ENCODE measurements at regions not wholly inside any gene's neighbourhood (a gene's known extent, or its start where the extent isn't known, plus 50 kb on each side); places are given as distances from the start of the nearest gene placed in this dataset.

DNA sequence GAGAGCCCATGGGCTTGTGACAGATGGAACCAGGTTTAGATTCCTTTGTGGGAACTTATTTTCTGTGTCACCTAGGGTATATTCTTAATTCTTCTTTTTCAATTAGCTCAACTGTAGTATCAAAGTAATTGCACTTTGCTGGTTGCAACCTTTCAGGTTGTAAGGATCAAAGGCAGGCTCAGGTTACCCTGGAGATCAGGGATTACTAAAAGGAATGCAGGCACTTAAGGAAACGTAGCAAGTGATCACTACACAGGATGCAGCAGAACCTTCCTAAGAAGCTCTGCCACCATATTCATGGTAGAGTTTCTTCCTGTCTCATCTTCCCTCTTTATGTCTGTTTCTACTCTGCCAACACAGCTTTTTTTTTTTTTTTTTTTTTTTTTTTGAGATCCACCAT lies 133.2 kb upstream of the JAG1 start:
- no peak for DNase-seq

GRCh38 chr20:10812759-10813327 lies 139.0 kb upstream of the JAG1 start:
- no peak for DNase-seq

GRCh38 chr20:10823585-10823984 lies 149.8 kb upstream of the JAG1 start:
- DNase-seq, result no peak

DNA sequence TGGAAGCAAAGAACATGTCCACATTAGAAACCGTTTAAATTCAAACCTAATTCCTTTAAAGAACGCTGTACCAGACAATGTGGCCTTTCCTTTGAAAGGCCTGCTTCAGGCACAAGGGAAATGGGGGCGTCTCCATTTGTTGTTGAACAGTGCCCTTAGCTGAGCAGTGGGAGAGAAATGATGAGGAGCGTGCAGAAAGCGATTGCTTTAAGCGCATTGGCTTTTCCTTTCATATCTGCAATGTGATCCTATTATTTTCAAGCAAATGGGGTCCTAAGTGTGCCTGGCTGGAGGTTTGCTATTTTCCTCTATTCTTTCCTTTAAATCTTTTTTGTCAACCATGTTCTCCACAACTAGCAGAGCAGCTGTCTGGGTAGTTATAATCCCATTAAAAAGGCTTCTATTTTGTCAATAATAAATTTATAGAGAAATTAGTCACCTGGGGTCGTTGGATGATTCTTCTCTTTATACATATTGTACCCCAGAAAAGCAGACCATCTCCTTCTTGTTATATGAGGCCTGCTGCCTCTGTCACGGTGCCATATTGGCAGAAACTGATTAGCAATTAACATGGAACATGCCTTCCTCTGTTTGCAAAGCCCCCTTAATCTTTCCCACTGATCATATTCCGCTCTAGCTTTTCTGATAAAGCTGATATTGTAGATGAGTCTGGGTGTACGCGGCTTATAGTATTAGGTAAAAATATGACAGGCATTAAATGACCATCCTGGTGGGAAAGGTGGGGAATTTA lies 151.1 kb upstream of the JAG1 start:
- no peak for DNase-seq

- no peak for DNase-seq
These were observed 152.3 kb upstream of the JAG1 start for GRCh38 chr20:10826111-10826510.

DNA sequence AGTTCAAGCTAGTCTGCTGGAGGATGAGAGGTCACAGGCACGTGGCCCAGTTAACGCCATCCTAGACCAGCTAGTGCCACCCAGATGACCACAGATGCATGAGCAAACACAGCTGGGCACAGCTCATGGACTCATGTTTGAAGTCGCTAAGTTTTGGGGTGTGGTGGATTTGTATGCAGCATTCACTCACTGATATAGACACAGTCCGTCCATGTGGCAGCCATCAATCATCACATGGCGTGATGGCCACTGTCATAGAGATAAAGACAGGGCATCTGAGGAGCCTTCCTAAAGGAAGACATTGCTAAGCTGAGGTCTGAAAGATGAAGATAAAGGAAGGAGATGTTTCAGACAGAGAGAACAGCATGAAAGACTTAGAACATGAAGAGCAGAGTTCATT lies 154.4 kb upstream of the JAG1 start:
- no peak for DNase-seq

DNA sequence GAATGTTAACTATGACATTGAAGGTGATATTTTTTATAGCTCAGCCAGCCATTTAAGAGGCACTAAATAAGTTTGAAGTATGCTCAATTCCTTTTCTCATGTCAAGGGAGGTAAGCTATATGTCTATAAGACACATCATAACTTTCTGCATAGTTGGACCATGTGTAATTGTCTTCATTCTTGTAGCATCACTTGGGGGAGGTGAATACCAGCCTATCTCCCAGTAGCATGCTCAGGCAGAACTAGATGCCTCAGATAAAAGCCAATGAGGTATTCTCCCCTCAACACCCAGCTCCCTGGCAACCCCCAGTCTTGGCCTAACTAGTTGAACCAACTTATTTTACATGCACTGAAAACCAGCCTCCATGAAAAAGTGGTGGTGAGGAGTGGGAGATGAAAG lies 158.3 kb upstream of the JAG1 start:
- no peak for DNase-seq

DNA sequence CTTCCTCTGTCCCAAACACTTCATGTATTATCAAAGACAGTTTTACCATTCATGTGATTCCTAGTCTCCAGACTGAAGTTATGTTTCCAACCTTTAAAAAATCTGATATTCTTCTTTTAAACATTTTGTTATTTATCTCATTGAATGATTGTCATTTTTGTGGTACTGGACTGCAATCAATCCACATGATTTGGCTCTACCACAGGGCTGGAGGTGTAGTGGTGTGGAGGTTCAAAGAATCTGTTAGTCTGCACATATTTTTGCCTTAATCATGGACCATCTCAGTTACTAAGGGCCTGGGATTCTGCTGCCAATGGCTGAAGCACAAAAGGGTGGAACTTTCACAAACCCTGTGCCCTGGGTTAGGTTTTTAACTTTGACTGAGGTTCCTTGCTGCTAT lies 164.1 kb upstream of the JAG1 start:
- no peak for DNase-seq

DNA sequence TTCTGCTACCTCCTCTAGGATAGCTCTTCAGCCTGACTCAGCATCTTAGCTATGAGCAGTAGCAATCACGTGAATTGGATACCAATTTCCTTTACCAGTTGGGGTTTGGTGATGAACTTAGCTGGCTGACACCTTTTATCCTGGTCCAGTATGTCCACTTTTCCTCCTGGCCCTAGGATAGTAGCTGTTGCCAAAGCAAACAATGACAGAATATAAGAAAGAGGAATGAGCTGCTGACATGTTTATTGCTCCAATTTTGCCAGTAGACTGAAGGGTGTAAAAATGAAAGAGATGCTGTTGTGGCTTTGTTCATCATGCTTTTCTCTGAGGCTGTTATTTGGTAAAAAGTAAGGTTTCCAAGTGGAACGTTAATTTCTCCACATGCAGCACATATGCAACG lies 168.3 kb upstream of the JAG1 start:
- no peak for DNase-seq

DNA sequence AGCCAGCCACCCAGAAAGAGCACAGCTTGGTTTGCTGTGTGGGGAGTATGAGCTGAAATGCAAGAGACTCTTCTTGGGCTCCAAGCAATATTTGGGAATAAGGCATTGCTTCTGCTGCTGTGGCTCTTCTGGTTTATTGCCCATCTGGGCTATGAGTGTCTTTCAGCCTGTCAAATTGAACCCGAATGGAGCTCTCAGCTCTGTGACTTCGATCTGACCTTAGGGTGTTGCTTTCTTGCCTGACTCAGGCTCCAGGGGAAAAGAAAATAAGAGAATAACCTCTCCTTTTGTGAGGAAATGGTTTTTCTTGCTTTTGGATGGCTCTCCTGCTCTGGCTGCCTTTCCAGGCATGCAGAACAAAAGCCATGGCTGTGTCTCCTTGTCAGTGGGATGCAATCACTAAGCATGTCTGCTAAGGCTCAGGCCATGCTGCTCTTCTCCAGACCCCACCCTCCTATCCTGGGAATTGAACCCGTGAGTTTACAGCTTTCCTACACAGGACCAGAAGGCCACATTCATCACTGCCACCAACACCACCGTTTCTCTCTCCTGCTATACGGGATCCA lies 169.4 kb upstream of the JAG1 start:
- no peak for DNase-seq

DNA sequence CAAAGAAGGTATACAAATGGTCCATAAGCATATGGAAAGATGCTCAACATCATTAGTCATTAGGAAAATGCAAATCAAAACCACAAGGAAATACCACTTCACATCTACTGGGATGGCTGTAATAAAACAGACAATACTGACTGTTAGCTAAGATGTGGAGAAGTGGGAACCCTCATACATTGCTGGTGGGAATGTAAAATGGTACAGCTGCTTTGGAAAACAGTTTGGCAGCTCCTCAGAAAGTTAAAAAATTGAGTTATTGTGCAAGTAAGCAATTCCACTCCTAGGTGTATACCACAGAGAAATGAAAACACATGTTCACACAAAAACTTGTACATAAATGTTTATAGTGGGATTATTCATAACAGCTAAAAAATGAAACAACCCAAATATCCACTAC lies 173.0 kb upstream of the JAG1 start:
- no peak for DNase-seq

- DNase-seq, result no peak
These were observed 175.1 kb upstream of the JAG1 start for GRCh38 chr20:10848810-10849370.

- DNase-seq, result no peak
These were observed 179.4 kb upstream of the JAG1 start for GRCh38 chr20:10853176-10853575.

DNA sequence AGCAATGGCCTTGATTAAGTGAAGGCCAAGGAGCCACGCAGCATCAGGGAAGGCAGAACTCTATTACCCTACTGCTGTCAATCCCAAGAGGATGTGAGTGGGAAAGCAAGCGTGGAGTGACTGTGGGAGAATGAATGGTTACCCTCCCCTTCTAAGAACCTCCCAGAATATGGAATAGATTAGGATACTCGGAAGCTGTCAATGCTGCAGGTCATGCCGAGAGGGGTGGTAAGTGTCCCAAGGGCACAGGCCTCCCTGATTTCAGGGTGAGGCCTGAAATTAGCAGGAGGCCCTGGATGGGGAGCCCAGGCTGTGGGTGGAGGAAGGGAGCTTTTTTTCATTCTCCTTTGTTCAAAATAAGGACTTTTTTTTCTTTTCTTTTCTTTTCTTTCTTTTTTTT lies 179.9 kb upstream of the JAG1 start:
- no peak for DNase-seq

- DNase-seq, result no peak
These were observed 181.2 kb upstream of the JAG1 start for GRCh38 chr20:10854976-10855375.

GRCh38 chr20:10855778-10856177 lies 182.0 kb upstream of the JAG1 start:
- DNase-seq, result no peak

- no peak for DNase-seq
These were observed 182.6 kb upstream of the JAG1 start for GRCh38 chr20:10856237-10857015.

DNA sequence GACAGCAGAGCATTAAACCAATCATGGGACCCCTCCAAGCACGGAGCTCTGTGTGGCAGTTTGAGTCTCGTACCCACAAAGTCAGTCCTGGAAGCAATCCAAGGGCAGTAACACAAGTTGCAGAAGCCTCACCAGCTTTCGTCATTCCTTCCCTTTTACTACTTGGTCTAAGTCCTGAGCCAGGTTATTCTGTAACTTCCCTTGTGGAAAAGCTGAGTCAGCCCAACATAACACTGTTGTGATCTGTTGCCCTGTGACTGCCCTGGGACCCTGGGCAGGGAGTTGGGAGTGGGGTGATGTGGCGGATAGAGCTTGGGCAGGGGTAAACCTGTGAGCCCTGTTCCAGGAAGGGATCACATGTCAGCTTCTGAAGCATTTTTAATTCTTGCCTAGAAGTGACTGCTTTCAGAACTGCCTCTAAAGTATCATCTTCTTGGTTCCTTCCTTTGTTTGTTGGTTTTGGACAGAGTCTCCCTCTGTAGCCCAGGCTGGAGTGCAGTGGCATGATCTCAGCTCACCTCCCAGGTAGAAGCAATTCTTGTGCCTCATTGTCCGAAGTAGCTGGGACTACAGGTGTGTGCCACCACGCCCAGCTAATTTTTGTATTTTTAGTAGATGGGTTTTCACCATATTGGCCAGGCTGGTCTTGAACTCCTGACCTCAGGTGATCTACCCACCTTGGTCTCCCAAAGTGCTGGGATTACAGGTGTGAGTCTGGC lies 183.7 kb upstream of the JAG1 start:
- peak; percentile 94 for DNase-seq

GRCh38 chr20:10861090-10861489 lies 187.3 kb upstream of the JAG1 start:
- DNase-seq, result peak; percentile 56

- DNase-seq, result no peak
These were observed 187.8 kb upstream of the JAG1 start for GRCh38 chr20:10861619-10862018.

DNA sequence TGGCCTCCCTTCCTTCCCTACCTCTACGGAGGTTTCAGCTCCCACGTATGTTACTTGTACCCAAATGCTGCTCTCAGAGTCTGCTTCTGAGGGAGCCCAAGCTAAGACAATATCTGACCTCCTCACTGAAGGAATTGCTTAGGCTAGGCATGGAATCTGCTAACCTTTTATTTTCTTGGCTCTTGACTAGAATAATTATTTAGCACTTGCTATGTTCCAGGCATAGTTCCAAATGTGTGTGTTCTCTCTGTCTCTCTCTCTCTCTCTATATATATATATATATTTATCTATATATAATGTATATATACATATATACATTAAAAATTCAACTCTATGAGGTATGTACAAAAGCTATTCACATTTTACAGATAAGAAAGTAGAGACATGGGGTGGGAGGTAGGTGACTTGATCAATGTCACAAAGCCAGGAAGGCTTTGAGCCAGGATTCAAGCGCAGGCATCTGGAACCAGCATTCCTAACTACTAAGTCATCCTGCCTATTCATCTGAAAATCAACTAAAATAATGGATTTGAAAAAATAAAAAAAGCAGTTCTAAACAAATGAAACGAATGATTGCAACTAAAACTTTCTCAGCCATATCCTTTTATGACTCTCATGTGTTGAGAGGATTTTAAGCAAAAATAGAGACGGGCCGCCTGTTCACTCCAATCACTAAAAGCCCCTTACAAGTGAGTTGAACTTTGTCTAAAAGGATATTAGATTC lies 189.7 kb upstream of the JAG1 start:
- no peak for DNase-seq

- no peak for DNase-seq
These were observed 190.4 kb upstream of the JAG1 start for GRCh38 chr20:10864076-10864672.

Measured in GF-D8 (cell line).